HG03432 (cell line): ENCODE measurements at regions not wholly inside any gene's neighbourhood (a gene's known extent, or its start where the extent isn't known, plus 50 kb on each side); places are given as distances from the start of the nearest gene placed in this dataset.
"Not testable (repeated sequence)": the region's sequence is repeated elsewhere in the genome, so short reads cannot be mapped to it uniquely, and the experiment has no call there.

ENCODE experiments used
- ATAC-seq: cut with Tn5 transposase; IDR thresholded peaks from one replicate; pipeline ENCODE4 v1.9.1; 2021; ENCODE audit warnings: mild to moderate bottlenecking, moderate library complexity; ENCODE audit not compliant: unreplicated experiment

- no peak for ATAC-seq
These were observed 944.0 kb upstream of the CITED2 start for GRCh38 chr6:140318408-140318807.

GRCh38 chr6:140317950-140318349 lies 943.5 kb upstream of the CITED2 start:
- no peak for ATAC-seq

- ATAC-seq: no peak
These were observed 942.5 kb upstream of the CITED2 start for GRCh38 chr6:140316966-140317365.

- ATAC-seq: no peak
These were observed 940.2 kb upstream of the CITED2 start for GRCh38 chr6:140314682-140315081.

GRCh38 chr6:140311146-140311545 lies 936.7 kb upstream of the CITED2 start:
- ATAC-seq: no peak

- ATAC-seq: no peak
These were observed 928.9 kb upstream of the CITED2 start for GRCh38 chr6:140303218-140303949.

- no peak for ATAC-seq
These were observed 925.9 kb upstream of the CITED2 start for GRCh38 chr6:140300331-140300730.

GRCh38 chr6:140289186-140289585 lies 914.7 kb upstream of the CITED2 start:
- no peak for ATAC-seq

- ATAC-seq: no peak
These were observed 911.7 kb upstream of the CITED2 start for GRCh38 chr6:140285998-140286690.

GRCh38 chr6:140285471-140285870 lies 911.0 kb upstream of the CITED2 start:
- no peak for ATAC-seq

- no peak for ATAC-seq
These were observed 910.4 kb upstream of the CITED2 start for GRCh38 chr6:140284871-140285270.

- no peak for ATAC-seq
These were observed 908.7 kb upstream of the CITED2 start for GRCh38 chr6:140283197-140283596.

- no peak for ATAC-seq
These were observed 907.3 kb upstream of the CITED2 start for GRCh38 chr6:140281767-140282166.

- no peak for ATAC-seq
These were observed 906.8 kb upstream of the CITED2 start for GRCh38 chr6:140281236-140281635.

GRCh38 chr6:140276719-140277118 lies 902.3 kb upstream of the CITED2 start:
- ATAC-seq: no peak

GRCh38 chr6:140276133-140276532 lies 901.7 kb upstream of the CITED2 start:
- ATAC-seq: no peak

GRCh38 chr6:140275725-140276124 lies 901.3 kb upstream of the CITED2 start:
- ATAC-seq: no peak

GRCh38 chr6:140274548-140274947 lies 900.1 kb upstream of the CITED2 start:
- no peak for ATAC-seq

GRCh38 chr6:140271759-140272377 lies 897.4 kb upstream of the CITED2 start:
- peak; percentile 98 for ATAC-seq

- no peak for ATAC-seq
These were observed 895.2 kb upstream of the CITED2 start for GRCh38 chr6:140269591-140270165.

- no peak for ATAC-seq
These were observed 890.0 kb upstream of the CITED2 start for GRCh38 chr6:140264431-140264830.

- not testable (repeated sequence) for ATAC-seq
These were observed 883.9 kb upstream of the CITED2 start for GRCh38 chr6:140258302-140258701.
